ENCODE measurements at regions not wholly inside any gene's neighbourhood (a gene's known extent, or its start where the extent isn't known, plus 50 kb on each side); places are given as distances from the start of the nearest gene placed in this dataset.

GRCh38 chr9:110058304-110058953 lies 149.5 kb downstream of the C9orf152 start:
- TF ChIP-seq, protein P1, sequence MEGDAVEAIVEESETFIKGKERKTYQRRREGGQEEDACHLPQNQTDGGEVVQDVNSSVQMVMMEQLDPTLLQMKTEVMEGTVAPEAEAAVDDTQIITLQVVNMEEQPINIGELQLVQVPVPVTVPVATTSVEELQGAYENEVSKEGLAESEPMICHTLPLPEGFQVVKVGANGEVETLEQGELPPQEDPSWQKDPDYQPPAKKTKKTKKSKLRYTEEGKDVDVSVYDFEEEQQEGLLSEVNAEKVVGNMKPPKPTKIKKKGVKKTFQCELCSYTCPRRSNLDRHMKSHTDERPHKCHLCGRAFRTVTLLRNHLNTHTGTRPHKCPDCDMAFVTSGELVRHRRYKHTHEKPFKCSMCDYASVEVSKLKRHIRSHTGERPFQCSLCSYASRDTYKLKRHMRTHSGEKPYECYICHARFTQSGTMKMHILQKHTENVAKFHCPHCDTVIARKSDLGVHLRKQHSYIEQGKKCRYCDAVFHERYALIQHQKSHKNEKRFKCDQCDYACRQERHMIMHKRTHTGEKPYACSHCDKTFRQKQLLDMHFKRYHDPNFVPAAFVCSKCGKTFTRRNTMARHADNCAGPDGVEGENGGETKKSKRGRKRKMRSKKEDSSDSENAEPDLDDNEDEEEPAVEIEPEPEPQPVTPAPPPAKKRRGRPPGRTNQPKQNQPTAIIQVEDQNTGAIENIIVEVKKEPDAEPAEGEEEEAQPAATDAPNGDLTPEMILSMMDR (IDR thresholded peaks at IDR 0.05): peak; percentile 77
- TF ChIP-seq KDM1A (IDR thresholded peaks at IDR 0.05; ENCODE audit: low read depth) (no peak), CBX8 (IDR thresholded peaks at IDR 0.05) (no peak), RFX5 (IDR thresholded peaks at IDR 0.05) (peak; percentile 96), RAD21 (conservative IDR thresholded peaks at IDR 0.05 in 1 of 2, IDR thresholded peaks at IDR 0.05 in 1 of 2) (peak; percentile 92 to 98), HDAC2 (IDR thresholded peaks at IDR 0.05) (no peak)

All from A549 (cell line).